DND-41 (cell line): ENCODE measurements at regions not wholly inside any gene's neighbourhood (a gene's known extent, or its start where the extent isn't known, plus 50 kb on each side); places are given as distances from the start of the nearest gene placed in this dataset.
"Not testable (repeated sequence)": the region's sequence is repeated elsewhere in the genome, so short reads cannot be mapped to it uniquely, and the experiment has no call there.

Experiments used
- ATAC-seq: fragments of 200-7000 bp; cut with Tn5 transposase; 3 replicates; pipeline ENCODE4 v1.9.1; 2021; ENCODE audit warnings: low read depth; ENCODE audit not compliant: insufficient read depth
- DNase-seq: peaks from one replicate; pipeline ENCODE4 v3.0.0-alpha.2; 2020
- H2AFZ ChIP-seq: 2 replicates; pipeline ENCODE4 v1.6.0; 2012; ENCODE audit warnings: low read depth, low read length
- H3K27ac ChIP-seq: 2 replicates; pipeline ENCODE4 v1.5.1; 2012; ENCODE audit warnings: low read length, inconsistent platforms
- H3K27me3 ChIP-seq: fragments of 200-600 bp; sonication (generic); 2 replicates; pipeline ENCODE4 v1.6.0; 2012; ENCODE audit warnings: low read length, mild to moderate bottlenecking, inconsistent platforms; ENCODE audit not compliant: insufficient read depth, poor library complexity
- H3K36me3 ChIP-seq: 2 replicates; pipeline ENCODE4 v1.5.1; 2012; ENCODE audit warnings: low read length, inconsistent platforms; ENCODE audit not compliant: insufficient read depth
- H3K4me1 ChIP-seq: 2 replicates; pipeline ENCODE4 v1.5.1; 2012; ENCODE audit warnings: mild to moderate bottlenecking, low read length; ENCODE audit not compliant: insufficient read depth
- H3K4me2 ChIP-seq: 2 replicates; pipeline ENCODE4 v1.6.0; 2012; ENCODE audit warnings: mild to moderate bottlenecking, moderate library complexity, low read length, inconsistent platforms; ENCODE audit not compliant: insufficient read depth
- H3K4me3 ChIP-seq, 2 experiments: fragments of 200-600 bp in 1 of 2; shearing (Covaris generic) in 1 of 2; 2 replicates each; pipeline ENCODE4 v1.5.1; 2012 to 2016; ENCODE audit warnings: inconsistent platforms in 2 of 2, low read length in 2 of 2, mild to moderate bottlenecking in 2 of 2, low read depth in 1 of 2, moderate library complexity in 1 of 2
- H3K79me2 ChIP-seq: 2 replicates; pipeline ENCODE4 v1.6.0; 2012; ENCODE audit warnings: low read length, inconsistent platforms; ENCODE audit not compliant: insufficient read depth
- H3K9ac ChIP-seq: 2 replicates; pipeline ENCODE4 v1.6.0; 2012; ENCODE audit warnings: low read depth, mild to moderate bottlenecking, inconsistent platforms, low read length, moderate library complexity
- H3K9me3 ChIP-seq: 2 replicates; pipeline ENCODE4 v1.5.1; 2012; ENCODE audit warnings: low read length, moderate library complexity, mild to moderate bottlenecking, inconsistent platforms; ENCODE audit not compliant: insufficient read depth, severe bottlenecking
- H4K20me1 ChIP-seq: 2 replicates; pipeline ENCODE4 v1.6.0; 2012; ENCODE audit warnings: low read length; ENCODE audit not compliant: insufficient read depth
- EZH2 ChIP-seq: IDR thresholded peaks from 3 replicates; pipeline ENCODE4 v1.6.1; 2012; ENCODE audit warnings: borderline replicate concordance, low read depth, mild to moderate bottlenecking, moderate library complexity, low read length, inconsistent platforms; ENCODE audit not compliant: severe bottlenecking
- TF ChIP-seq, protein P1 (sequence below): IDR thresholded peaks from 2 replicates; pipeline ENCODE4 v1.5.1; 2012; ENCODE audit warnings: borderline replicate concordance, low read length, moderate library complexity, mild to moderate bottlenecking; ENCODE audit not compliant: poor library complexity, severe bottlenecking; ENCODE audit errors: extremely low read depth

- not testable (repeated sequence) for H3K4me2 ChIP-seq, H4K20me1 ChIP-seq, H3K4me1 ChIP-seq, ATAC-seq, H3K9me3 ChIP-seq, H3K79me2 ChIP-seq, DNase-seq, H3K36me3 ChIP-seq, H3K27ac ChIP-seq, H3K9ac ChIP-seq, H3K27me3 ChIP-seq, H2AFZ ChIP-seq, H3K4me3 ChIP-seq
These were observed 4225.6 kb upstream of the OR11H1 start for GRCh38 chr22:11302427-11302826.

DNA sequence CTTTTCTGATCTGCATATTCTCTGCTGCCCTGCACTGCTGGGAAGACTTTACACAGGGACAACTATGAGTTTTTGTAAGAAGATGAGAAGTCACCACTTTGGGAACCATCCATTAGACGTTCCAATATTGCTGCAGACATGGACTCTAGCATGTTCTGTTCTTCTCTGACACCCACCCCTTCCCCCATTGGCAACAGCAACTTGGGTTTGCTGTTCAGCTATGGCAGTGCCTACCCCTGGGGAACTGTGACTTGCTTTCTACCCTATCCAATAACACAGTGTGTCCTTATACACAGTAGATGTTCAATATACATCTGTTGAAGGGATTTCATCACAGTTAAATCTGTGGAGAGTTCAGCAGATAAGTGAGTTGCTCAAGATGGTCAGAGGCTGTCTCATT, 4225.1 kb upstream of the OR11H1 start:
- H3K27ac ChIP-seq, H3K4me1 ChIP-seq, H4K20me1 ChIP-seq, H3K9me3 ChIP-seq, H2AFZ ChIP-seq, DNase-seq, H3K4me2 ChIP-seq, H3K9ac ChIP-seq, ATAC-seq, H3K27me3 ChIP-seq, H3K79me2 ChIP-seq, H3K4me3 ChIP-seq, H3K36me3 ChIP-seq: not testable (repeated sequence)

GRCh38 chr22:11305179-11305578, 4222.8 kb upstream of the OR11H1 start:
- not testable (repeated sequence) for ATAC-seq, H3K9me3 ChIP-seq, H3K27ac ChIP-seq, H4K20me1 ChIP-seq, H3K27me3 ChIP-seq, H3K36me3 ChIP-seq, H3K79me2 ChIP-seq, H3K9ac ChIP-seq, H3K4me3 ChIP-seq, H3K4me2 ChIP-seq, DNase-seq, H3K4me1 ChIP-seq, H2AFZ ChIP-seq

DNA sequence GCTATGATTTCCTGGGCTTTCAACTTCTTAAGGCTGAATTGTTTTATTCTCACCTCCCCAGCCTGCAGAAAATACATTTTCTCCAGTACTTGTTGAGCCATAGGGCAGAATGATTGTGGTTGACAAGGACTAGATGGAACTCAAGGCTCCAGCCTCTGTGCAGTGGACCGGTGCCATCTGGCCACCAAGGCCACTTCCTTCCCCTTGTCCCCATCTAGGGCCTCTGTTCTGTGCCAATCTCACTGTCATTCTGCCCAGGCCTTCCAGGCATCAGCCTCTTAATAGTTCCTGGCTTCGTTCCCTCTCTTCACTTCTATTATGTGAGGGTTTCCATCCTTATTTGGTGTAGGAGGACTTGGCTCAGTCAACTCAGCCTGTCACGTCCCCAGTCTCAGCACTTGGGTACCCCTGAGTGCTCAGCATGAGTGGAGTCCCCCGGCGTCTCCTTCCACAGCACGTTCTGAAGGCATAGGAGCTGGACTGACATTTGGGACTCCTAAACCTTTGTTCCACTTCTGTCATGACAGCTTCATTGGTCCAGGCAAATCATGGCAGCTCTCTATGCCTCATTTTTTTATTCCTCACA, 4221.0 kb upstream of the OR11H1 start:
- H3K4me1 ChIP-seq, DNase-seq, H4K20me1 ChIP-seq, H3K9ac ChIP-seq, H3K79me2 ChIP-seq, ATAC-seq, H3K36me3 ChIP-seq, H3K4me2 ChIP-seq, H3K27ac ChIP-seq, H2AFZ ChIP-seq, H3K4me3 ChIP-seq, H3K27me3 ChIP-seq, H3K9me3 ChIP-seq: not testable (repeated sequence)

DNA sequence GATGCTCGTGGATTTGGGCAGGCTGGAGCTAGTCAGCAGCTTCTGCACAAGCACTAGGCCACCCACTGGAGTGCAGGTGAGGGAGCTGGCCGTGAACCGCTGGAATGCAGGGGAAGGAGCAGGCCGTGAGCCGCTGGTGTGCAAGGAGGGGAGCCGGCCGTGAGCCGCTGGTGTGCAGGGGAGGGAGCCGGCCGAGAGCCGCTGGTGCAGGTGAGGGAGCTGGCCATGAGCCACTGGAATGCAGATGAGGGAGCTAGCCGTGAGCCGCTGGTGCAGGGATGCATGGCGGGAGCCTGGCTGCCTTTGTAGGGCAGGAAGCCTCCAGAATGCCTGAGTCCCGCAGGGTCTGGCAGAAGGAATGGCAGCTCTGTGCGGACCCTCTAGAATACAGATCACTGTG, 4220.0 kb upstream of the OR11H1 start:
- Histone ChIP-seq H3K4me1 (no peaks in the 10 kb centered on the region), H3K36me3 (no peaks in the 10 kb centered on the region), H3K27me3 (no peaks in the 10 kb centered on the region), H4K20me1 (no peaks in the 10 kb centered on the region), H3K27ac (no peak overlapping the region), H2AFZ (no peak overlapping the region), H3K9me3 (peaks cover 13% of the 10 kb centered on the region), H3K4me2 (no peak overlapping the region), H3K9ac (no peak overlapping the region), H3K79me2 (no peaks in the 10 kb centered on the region), H3K4me3 (no peak overlapping the region)
- DNase-seq (no peak), ATAC-seq (no peak)
- TF ChIP-seq, protein P1, sequence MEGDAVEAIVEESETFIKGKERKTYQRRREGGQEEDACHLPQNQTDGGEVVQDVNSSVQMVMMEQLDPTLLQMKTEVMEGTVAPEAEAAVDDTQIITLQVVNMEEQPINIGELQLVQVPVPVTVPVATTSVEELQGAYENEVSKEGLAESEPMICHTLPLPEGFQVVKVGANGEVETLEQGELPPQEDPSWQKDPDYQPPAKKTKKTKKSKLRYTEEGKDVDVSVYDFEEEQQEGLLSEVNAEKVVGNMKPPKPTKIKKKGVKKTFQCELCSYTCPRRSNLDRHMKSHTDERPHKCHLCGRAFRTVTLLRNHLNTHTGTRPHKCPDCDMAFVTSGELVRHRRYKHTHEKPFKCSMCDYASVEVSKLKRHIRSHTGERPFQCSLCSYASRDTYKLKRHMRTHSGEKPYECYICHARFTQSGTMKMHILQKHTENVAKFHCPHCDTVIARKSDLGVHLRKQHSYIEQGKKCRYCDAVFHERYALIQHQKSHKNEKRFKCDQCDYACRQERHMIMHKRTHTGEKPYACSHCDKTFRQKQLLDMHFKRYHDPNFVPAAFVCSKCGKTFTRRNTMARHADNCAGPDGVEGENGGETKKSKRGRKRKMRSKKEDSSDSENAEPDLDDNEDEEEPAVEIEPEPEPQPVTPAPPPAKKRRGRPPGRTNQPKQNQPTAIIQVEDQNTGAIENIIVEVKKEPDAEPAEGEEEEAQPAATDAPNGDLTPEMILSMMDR = no peak
- no peak for TF ChIP-seq EZH2

DNA sequence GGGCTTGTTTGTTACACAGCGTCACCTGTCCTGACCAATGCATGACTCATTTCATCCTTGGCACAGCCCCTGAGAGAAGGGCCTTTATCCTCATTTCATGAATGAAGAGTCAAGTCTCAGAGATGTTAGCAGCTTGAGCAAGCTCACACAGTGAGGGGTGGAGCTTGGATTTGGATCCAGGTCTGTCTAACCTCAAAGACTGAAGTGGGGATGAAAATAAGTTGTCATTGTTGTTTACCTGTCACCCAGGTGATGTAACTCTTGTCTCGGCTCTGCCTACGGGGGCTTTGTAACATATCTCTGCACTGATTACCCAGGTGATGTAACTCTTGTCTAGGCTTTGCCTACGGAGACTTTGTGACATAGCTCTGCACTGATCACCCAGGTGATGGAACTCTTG, 4218.2 kb upstream of the OR11H1 start:
- H3K9me3 ChIP-seq = peaks cover 13% of the 10 kb centered on the region
- not testable (repeated sequence) for H3K36me3 ChIP-seq, H3K4me1 ChIP-seq, H4K20me1 ChIP-seq, H3K27me3 ChIP-seq, H3K79me2 ChIP-seq, H3K4me2 ChIP-seq, ATAC-seq, H3K9ac ChIP-seq, H2AFZ ChIP-seq, H3K4me3 ChIP-seq, H3K27ac ChIP-seq, DNase-seq

DNA sequence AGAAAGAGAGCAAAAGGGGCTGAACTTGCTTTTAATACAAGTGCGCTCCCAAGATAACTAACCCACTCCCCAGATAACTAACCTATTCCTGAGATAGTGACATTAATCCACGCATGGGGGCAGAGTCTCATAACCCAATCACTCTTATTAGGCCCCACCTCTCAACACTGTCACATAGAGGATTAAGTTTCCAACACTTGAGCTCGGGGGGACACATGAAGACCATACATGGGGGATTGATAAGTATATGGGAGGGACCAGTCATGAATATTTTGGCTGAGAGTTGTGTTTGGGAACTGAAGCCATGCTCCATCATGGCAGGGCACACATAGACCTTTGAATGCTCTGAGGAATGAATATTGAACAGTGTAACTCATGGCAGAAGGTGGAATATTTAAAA, 4217.3 kb upstream of the OR11H1 start:
- not testable (repeated sequence) for H2AFZ ChIP-seq, H3K9ac ChIP-seq, H3K79me2 ChIP-seq, H4K20me1 ChIP-seq, H3K27me3 ChIP-seq, DNase-seq, H3K4me3 ChIP-seq, H3K4me2 ChIP-seq, H3K27ac ChIP-seq, ATAC-seq, H3K4me1 ChIP-seq, H3K36me3 ChIP-seq
- peaks cover 13% of the 10 kb centered on the region for H3K9me3 ChIP-seq
